OCI-LY3 (cell line): ENCODE measurements at regions not wholly inside any gene's neighbourhood (a gene's known extent, or its start where the extent isn't known, plus 50 kb on each side); places are given as distances from the start of the nearest gene placed in this dataset.

Source experiments
- CTCF ChIP-seq: fragments of 200-600, 300-600 bp; sonication (generic); IDR thresholded peaks from 2 replicates; pipeline ENCODE4 v1.5.1; 2014; ENCODE audit warnings: antibody characterized with exemption, low read length, low read depth
- EZH2phosphoT487 ChIP-seq: fragments of 200-600 bp; shearing (Covaris generic); IDR thresholded peaks from 2 replicates; pipeline ENCODE4 v1.6.1; 2018; ENCODE audit warnings: antibody characterized with exemption, mixed run types, low read depth

GRCh38 chr19:28196101-28196500, 1016.9 kb downstream of the UQCRFS1 start:
- TF ChIP-seq CTCF = no peak
- no peak for TF ChIP-seq EZH2phosphoT487
